Retinal pigment epithelial cell (primary cell): ENCODE measurements at regions not wholly inside any gene's neighbourhood (a gene's known extent, or its start where the extent isn't known, plus 50 kb on each side); places are given as distances from the start of the nearest gene placed in this dataset.
A peak's percentile ranks its signal among the peaks of the same experiment; 100 is the strongest.

Experiments used
- DNase-seq: peaks from one replicate; pipeline ENCODE4 v3.0.0-alpha.2; 2010; ENCODE audit warnings: low read depth
- H3K4me3 ChIP-seq: 2 replicates; pipeline ENCODE4 v1.5.1; 2011; ENCODE audit warnings: mild to moderate bottlenecking, low read length, control low read depth, moderate library complexity
- TF ChIP-seq, protein P1 (sequence below): conservative IDR thresholded peaks from 2 replicates; pipeline ENCODE4 v1.5.1; 2011; ENCODE audit warnings: low read depth, low read length, control low read depth, inconsistent platforms

- no peak overlapping the region for H3K4me3 ChIP-seq
- peak; percentile 69 for DNase-seq
- TF ChIP-seq, protein P1, sequence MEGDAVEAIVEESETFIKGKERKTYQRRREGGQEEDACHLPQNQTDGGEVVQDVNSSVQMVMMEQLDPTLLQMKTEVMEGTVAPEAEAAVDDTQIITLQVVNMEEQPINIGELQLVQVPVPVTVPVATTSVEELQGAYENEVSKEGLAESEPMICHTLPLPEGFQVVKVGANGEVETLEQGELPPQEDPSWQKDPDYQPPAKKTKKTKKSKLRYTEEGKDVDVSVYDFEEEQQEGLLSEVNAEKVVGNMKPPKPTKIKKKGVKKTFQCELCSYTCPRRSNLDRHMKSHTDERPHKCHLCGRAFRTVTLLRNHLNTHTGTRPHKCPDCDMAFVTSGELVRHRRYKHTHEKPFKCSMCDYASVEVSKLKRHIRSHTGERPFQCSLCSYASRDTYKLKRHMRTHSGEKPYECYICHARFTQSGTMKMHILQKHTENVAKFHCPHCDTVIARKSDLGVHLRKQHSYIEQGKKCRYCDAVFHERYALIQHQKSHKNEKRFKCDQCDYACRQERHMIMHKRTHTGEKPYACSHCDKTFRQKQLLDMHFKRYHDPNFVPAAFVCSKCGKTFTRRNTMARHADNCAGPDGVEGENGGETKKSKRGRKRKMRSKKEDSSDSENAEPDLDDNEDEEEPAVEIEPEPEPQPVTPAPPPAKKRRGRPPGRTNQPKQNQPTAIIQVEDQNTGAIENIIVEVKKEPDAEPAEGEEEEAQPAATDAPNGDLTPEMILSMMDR: no peak
Measured at GRCh38 chr14:49946320-49947141, 53.6 kb downstream of the ARF6 start.

GRCh38 chr14:49947506-49947905 lies 54.6 kb downstream of the ARF6 start:
- no peak for DNase-seq
- TF ChIP-seq, protein P1: no peak
- H3K4me3 ChIP-seq: no peak overlapping the region

- H3K4me3 ChIP-seq: no peak overlapping the region
- TF ChIP-seq, protein P1: no peak
- DNase-seq: no peak
Measured at GRCh38 chr14:49950275-49951228, 57.7 kb downstream of the ARF6 start.

GRCh38 chr14:49951229-49951607 lies 58.3 kb downstream of the ARF6 start:
- DNase-seq: no peak
- TF ChIP-seq, protein P1: no peak
- no peak overlapping the region for H3K4me3 ChIP-seq

- TF ChIP-seq, protein P1: no peak
- H3K4me3 ChIP-seq: no peak overlapping the region
- DNase-seq: no peak
Measured at GRCh38 chr14:49951691-49952345, 58.9 kb downstream of the ARF6 start.

GRCh38 chr14:49953196-49953595 lies 60.3 kb downstream of the ARF6 start:
- H3K4me3 ChIP-seq: no peak overlapping the region
- no peak for DNase-seq
- TF ChIP-seq, protein P1: no peak
